ENCODE measurements at regions not wholly inside any gene's neighbourhood (a gene's known extent, or its start where the extent isn't known, plus 50 kb on each side); places are given as distances from the start of the nearest gene placed in this dataset.

GRCh38 chrX:15050395-15050794 lies 177.2 kb downstream of the MOSPD2 start:
- no peak for TF ChIP-seq EZH2 (IDR thresholded peaks at IDR 0.05; ENCODE audit: insufficient read depth, poor library complexity, severe bottlenecking)
- TF ChIP-seq EZH2phosphoT487 (IDR thresholded peaks at IDR 0.05; ENCODE audit: insufficient read depth, low read depth), result no peak

Measured in GM23248 (cell line).